NCI-H460 (cell line): ENCODE measurements at regions not wholly inside any gene's neighbourhood (a gene's known extent, or its start where the extent isn't known, plus 50 kb on each side); places are given as distances from the start of the nearest gene placed in this dataset.

Source experiments
- DNase-seq: peaks from one replicate; pipeline ENCODE4 v3.0.0-alpha.2; 2016; ENCODE audit warnings: low read depth; ENCODE audit errors: extremely low read depth

DNA sequence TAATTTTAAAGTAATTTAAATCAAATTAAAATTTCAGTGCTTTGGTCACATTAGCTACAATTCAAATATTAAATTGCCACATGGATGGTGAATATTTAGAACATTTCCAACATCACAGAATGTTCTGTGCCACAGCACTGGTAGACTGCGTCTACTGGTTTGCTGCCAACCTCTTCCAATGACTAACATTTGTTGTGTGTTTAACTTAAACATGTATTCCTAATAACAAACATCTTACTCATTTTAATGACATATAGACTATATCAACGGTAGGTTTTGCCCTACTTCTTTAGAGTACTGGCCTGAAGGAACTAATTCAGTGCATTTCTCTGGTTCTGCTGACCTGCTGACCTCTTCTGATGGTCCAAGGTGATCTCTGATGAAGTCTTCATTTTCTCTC, 157.6 kb downstream of the DCK start:
- DNase-seq = no peak

DNA sequence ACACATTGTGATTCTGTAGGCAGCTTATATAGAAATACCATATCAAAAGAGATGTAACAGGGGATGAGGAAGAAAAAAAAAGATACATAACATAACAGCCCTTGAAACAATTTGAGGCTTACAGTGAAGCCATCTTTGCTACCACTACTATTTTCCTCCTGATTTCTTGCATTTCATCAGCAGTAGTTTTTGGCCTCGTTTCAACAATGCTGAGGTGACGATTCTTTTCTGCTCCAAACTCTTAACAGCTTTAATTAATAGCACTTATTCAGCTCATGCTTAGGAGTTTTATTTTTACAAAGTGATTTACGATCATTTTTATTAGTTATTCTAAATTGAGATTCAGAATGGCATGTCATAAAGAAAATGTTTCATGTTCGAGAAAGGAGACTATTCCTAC, 163.2 kb downstream of the DCK start:
- DNase-seq = no peak

DNA sequence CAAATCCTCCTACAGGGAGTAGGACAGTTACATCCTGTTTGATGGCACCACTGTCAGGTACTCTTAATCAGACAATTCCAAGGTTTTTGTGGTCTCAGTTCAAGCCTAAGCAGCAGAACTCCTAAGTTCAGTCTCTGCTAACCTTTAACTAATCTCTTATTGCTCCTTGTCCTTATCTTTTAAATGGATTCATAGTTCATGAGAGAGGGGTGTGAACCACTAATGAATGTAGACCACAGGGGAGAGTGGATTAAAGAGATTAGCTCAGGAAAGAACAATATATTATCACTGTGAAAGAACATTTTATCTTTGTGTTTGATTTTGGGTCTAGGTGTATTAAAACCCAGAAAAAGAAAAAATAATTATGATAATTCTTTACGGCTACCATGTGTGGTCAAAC, 168.9 kb downstream of the DCK start:
- DNase-seq = no peak

DNA sequence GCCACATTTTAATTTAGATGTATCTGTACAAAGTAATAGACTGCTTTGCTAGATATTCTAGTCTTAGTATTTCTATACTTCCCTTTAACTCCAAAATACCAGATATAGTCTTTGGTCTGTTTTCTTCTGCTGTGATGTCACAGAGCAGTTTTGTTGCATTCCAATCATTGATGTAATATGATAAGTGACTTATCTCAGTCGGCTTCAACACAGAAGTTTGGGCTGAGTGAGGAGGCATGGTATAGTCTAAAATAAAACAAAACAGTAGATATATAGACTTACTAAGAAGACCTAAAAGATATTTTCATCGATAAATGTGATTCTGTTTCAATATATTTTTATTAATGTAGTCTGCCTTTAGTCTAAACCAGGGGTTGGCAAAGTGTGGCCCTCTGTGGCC, 169.9 kb downstream of the DCK start:
- DNase-seq = no peak

DNA sequence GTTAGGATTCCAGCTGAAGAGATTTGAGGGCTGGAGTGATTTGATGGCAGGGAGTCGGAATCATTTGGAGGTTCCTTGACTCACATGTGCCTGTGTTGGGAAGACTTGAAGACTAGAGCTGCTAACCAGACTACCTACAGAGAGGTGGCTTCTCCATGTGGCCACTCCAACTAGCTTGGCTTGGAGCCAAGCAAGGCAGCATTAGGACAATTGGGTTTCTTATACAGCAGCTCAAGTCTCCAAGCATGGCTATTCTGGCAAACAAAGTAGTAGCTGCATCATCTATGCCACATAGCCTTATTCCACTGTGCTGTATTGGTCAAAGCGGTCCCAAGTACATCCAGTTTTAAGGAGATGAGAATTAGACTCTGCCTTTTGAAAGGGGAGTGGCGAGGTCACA, 171.7 kb upstream of the SLC4A4 start:
- no peak for DNase-seq

DNA sequence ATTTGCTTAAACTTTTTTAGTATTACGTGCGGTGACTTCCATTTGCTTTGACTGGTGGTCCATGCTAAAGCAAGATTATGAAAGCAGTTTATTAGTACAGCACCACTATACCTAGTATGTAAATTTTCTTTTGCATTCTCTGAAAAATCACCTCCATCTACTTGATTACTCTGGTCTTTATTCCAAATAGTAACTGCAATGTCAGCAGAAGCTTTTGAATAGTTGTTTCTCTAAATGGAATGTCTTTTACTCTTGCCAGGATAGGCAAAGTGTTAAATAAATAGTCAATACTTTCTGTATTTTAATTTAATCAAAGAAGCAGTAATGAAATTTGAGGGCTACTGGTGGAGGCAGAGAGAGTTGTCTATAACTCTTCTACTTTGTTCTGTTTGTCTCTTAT, 167.2 kb upstream of the SLC4A4 start:
- no peak for DNase-seq

DNA sequence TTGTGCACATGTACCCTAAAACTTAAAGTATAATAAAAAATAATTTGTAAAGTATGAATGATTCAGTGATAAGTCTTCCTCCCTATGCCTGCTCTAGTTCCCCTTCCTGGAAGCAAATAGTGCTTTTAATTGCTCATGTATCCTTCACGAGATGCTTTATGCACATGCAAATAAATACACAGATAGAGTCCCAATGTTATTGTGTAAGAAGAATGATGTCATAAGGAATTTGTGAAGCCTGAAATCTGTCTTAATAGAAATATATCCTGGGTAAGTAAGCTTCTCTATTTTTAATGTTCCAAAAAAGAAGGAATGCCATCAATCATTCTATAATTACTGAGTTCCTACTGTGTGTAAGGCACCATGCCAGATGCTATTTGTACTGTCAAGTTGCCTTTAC, 157.5 kb upstream of the SLC4A4 start:
- no peak for DNase-seq

DNA sequence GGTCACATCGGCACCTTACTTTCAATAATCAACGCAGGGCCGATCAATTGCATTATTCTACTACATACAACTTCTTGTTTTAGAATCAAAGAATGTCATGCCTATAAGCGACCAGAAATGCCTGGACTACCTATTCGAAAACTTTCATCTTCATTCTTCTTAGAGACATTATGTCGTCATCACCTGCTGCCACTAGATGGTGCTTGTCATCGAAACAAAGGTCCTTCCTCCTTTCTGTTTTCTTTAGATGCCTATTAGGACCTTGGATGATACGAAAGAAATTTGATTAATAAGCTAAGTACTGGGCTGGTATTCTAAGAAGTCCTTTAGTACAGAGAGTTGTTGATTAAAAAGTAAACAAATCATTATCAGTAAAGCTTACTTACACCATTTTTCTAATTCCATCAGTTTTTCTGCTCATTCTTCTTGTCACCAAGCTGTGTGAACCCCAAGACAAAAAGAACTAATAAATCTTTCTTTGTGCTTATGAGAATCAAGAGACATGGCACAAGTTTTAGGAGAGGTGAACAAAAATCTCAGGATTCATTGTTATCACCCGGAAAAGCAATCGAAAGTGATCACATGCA, 154.5 kb upstream of the SLC4A4 start:
- peak; percentile 37 for DNase-seq

DNA sequence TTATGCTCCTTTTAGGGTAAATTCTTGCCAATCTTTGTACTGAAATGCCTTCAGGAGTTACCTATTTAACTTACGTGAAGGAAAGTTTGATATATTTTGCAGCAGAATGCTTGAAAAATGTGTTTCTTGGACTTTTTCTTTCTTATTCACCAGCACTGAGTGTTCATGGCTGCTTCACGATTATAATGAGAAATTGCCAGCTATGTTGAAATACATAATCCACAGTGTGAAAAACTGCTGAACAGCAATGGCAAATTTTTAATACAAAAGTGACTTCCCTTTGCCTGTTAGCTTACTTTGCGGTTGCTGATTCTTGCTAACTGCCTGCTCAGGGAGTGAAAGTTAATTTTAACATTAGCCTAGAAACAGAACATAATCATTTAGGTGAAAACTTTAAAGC, 153.8 kb upstream of the SLC4A4 start:
- DNase-seq = no peak

DNA sequence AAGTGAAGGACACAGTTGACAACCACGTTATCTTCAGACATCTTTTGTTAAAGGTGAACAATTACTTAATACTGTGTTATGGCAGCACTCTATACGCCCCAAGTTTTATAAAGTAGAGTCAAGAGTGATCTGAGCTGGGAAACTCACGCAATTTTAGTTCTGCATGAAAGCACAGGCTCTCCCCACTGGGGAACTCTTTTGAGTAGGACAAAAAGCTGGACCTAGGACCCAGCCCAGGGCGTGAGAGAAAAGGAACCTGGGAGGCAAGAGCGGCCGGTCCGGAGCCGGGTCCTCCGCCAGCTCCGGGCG, 152.6 kb upstream of the SLC4A4 start:
- no peak for DNase-seq

DNA sequence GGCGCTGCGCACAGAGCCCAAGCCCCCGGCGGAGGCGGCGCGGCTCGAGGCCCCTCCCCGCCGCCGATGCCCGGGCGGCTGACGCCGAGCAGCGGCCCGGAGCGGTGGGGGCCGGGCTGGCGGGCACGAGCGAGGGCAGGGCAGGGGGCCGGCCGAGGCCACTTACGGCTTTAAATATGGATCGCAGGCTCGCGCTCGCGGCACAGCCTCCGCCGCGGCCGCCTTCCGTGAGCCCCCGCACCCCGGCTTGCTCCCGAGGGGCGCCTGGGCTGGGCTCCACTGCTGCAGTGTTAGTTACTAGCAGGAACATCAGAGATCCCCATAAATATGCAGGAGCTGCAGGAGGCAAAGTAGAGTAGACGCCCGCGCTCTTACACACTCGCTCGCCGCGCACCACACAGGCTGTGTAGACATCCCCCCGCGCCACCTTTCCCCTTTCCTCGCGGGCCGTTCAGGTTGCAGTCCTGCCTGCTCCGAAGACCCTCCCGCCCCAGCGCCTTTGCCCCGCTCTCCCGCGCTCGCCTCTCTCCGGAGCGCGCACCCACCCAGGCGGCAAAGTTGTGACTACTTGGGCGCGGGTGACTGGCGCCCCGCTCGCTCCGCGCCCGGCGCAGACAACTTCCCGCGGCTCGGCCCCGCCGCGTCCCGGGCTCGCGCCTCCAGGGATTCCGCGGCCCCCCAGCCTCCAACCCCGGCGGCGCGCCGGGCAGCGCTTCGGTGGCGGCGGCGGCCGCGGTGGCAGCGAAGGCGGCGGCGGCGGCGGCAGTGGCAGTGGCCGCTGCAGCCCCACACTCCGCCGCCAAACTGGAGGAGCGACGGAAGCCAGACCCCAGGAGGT, 152.0 kb upstream of the SLC4A4 start:
- DNase-seq = no peak

DNA sequence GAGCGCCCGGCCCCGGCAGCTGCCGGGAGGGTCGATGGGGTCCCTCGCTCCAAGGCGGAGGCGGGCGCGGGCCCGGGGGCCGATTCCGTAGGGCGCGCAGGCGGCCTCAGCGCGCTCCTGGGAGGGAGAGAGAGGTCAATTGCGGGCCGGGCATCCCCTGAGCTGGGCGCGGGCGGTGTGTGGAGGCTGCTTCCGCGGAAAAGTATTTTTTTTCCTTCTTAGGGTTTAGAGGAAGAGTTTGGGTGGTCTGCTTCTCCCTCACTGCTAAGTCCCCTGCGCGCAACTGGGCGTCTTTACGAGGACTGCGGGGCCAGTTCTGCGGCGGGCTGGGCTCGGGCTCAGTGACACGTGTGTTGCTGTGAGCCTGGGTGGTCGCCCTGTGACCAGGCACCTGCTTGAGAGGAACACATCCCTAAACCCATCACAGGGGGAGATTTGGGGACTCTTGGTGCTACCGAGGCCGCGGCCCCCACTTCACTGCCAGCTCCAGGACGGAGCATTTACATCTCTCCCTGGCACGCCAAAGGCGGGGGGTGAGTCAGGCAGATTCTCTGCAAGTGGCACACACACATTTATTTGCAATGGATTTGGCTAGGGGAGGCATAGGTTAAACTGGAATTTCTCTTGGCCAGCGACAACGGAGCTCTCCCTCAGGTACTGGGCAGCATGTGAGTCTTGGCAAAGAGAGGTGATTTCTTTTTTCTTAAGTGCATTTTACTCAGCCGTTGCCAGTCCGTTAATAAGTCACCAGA, 151.2 kb upstream of the SLC4A4 start:
- DNase-seq = no peak

DNA sequence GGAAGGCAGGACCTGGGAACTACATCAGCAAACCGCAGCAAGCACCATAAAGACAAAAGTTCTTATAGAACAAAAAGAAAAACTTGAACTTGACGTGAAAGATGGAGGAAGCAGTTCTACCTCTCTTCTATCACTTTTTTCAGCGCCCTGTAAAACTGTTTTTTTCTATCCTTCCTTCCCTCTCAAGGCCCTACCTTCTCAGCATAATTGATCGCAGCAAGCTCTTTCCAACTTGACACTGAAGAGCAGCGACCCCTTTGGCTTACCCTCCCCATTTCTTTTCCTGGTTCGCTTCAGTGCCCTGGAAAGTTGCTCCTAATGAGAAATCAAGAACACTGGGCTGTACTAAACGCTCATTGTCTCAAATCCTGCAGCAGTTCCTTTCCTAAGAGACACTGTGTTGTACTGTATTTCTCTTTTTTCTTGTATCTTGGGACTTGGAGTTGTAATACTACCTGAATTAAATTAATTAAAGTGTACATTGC, 150.6 kb upstream of the SLC4A4 start:
- DNase-seq = no peak

DNA sequence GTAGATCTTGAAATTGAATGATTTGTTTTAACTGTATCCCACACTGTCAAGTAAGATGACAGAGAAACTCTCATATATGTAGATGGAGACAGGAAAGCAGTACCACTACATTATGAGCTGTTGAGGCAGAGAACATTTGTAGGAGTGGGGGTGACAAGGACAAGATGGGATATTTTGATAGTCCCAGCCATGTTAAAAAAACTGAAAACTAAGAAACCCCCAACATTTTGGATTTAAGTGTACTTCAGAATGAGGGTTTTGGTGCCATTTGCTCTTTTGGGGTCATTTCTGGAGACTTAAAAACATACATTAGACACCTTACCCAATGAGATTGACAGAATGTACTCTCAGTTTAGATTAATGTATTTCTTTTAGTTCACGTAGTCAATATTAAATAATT, 149.9 kb upstream of the SLC4A4 start:
- DNase-seq = no peak

DNA sequence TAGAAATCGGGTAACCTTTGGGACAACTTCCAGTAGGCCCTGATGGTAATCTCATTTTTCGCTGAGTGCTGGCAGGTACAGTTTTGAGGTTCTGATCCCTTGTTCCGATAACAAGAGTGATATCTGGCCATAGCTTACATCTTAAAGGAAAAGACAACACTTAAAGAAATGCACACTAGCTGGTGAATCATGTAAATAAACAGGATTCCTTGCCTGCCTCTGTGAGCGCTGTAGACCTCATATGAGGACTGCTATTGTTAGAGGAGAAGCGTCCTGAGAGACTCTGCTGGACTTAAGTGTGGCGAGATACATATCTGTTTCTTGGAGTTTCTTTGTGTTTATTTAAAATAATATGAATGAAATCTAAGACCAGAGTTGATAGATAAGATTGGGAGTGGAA, 149.3 kb upstream of the SLC4A4 start:
- DNase-seq = no peak

DNA sequence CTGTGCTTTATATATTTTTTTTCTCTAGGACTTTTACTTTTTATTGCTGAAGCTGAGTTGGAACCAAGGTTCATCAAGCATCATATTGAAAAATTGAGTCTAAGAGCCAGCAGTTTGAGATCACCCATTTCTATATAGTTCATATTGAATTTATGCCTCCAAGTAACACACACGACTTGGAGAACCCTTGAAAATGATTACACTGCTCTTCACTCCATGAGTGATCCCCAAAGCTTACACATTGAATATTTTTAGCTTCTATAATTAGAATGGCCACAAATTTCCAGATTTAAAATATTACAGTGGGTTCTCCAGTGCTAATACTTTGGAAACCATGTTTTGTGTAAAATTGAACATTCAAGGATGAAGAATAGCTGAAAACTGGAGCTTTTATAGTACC, 144.4 kb upstream of the SLC4A4 start:
- no peak for DNase-seq

DNA sequence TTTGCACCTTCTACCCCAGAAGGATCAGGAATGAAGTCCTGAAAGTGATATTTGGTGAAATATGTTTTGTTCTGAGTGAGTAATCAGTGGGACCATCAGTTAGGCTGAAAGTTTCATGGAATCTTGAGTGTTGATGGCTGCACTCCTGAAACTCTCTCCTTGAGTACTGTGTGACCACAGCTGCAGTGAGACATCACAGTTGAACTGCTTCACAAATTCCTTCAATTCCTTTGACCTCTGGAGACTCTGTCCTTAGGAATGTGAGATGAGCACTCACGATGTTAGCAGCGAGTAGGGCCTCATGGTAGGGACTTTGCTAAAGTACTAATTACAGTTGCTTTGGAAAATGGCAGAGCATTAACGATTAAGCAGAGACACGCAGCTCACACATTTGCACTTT, 142.9 kb upstream of the SLC4A4 start:
- no peak for DNase-seq

DNA sequence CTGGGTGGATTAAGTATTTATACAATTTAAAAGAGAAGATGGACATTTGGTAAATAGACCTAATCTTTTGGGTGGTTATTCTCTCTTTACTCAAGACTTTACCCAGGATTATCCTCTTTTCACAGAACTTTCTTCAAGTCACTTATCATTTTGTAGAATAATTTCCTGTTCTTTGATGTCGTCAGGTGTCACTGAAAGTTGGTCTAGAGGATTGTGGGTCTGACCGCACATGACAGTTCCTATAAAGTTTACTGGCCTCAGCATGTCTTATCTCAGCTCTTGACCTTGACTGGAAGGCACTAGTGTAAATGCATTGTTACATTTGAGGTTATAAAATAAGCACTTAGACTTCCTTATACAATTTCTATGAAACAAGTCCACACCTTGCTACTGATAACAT, 139.9 kb upstream of the SLC4A4 start:
- no peak for DNase-seq

DNA sequence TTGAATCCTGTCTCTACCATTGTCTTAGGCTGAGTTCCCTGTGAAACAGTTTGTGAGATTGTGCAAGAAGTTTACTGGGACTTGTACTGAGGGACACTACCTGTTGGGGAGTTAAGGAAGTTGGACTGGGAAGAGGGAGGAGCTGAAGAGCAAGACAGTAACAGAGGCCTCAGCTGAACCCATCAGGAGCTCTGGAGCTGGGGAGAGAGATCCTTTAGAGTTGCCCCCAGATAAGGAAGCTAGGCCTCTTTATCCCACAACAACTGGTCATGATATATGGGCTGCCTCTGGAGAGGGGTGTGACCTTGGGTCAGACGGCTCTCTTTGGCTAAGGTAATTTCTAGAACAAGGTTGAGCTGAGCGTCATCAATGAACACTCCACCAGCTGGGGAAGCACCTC, 137.8 kb upstream of the SLC4A4 start:
- DNase-seq = no peak

DNA sequence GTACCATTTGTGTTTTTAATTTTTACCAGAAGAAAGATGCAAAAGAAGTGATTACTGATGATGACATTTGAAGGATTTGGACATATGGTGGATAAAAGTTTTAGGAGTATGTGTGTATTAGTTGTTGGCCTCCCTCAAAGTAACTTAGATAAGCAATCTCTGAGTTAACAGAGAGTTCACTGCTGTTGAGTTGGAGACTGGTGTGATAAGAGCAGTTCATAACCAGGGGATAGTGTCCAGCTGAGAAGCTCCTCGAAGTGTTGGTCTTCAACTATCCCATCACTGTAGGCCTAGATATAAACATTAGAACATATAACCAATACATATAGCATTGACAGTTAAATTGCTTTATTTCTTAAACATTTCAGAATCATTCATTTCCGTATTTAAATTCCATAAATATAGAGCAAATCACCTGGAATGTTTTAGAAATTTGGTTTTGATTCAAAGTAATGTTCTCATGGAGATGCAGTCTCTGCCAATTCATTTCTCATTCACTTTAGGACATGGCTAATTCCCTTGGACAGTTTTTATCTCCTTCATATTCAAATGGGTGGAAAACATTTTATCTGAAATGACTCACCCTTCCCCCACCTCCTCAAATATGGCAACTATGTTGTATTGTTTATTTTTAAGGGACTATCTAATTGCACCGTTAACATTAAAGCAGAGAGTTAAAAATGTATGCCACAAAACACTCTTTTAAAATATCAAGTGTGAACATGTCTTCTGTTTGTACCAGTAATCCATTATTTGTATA, 136.8 kb upstream of the SLC4A4 start:
- DNase-seq = no peak

DNA sequence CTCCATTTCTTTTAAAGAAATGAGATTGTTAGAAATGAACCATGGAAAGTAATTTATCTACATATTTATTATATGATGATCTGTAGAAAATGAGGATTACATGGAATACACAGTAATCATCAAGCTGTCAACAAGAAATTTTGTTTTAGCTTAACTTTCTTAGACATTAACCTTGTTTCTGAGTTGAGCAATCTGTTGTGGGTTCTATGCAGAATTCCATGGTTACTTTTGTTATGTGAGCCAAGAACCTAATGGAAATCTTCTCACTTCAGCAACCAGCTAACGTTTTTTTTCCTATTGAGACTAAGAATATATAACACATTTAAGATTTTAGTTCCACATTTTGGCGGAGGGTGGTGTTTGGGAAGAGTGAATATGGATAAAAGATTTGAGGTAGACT, 136.1 kb upstream of the SLC4A4 start:
- DNase-seq = no peak
